ENCODE measurements at regions not wholly inside any gene's neighbourhood (a gene's known extent, or its start where the extent isn't known, plus 50 kb on each side); places are given as distances from the start of the nearest gene placed in this dataset.

DNA sequence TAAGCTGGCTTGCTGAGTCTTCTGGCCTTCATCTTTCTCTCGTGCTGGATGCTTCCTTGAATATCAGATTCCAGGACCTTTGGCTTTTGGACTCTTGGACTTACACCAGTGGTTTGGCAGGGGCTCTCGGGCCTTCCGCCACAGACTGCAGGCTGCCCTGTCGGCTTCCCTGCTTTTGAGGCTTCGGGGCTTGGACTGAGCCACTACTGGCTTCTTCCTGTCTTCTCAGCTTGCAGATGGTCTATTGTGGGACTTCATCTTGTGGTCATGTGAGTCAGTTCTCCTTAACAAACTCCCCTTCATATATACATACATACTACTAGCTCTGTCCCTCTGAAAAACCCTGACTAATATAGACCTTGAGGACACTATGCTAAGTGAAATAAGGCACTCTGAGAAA, 78.3 kb upstream of the SSBP2 start:
- Histone ChIP-seq H2AFZ (ENCODE audit: control insufficient read depth, low read length) (no peak overlapping the region), H4K20me1 (ENCODE audit: control insufficient read depth, extremely low read depth, insufficient read depth, low read length) (no peaks in the 10 kb centered on the region), H3K36me3 (ENCODE audit: control insufficient read depth in 2 of 2, extremely low read depth in 1 of 2, insufficient read depth in 2 of 2, low read length in 2 of 2) (no peaks in the 10 kb centered on the region), H3K4me1 (ENCODE audit: control insufficient read depth, extremely low read depth, insufficient read depth, low read length) (peaks cover 5% of the 10 kb centered on the region), H3K9me3 (ENCODE audit: control insufficient read depth, low read depth, low read length) (no peaks in the 10 kb centered on the region), H3K27me3 (ENCODE audit: control insufficient read depth, extremely low read depth, insufficient read depth, low read length) (no peaks in the 10 kb centered on the region), H3K9ac (ENCODE audit: control insufficient read depth, extremely low read depth, insufficient read depth, low read length) (no peak overlapping the region), H3K79me2 (ENCODE audit: control insufficient read depth, insufficient read depth, low read length) (no peaks in the 10 kb centered on the region), H3K4me2 (ENCODE audit: control insufficient read depth, extremely low read depth, insufficient read depth, low read depth, low read length) (no peak overlapping the region), H3K27ac (ENCODE audit: control insufficient read depth, insufficient read depth, low read length) (no peak overlapping the region), H3K4me3 (ENCODE audit: control insufficient read depth in 2 of 3, extremely low read depth in 1 of 3, insufficient read depth in 2 of 3, low read depth in 1 of 3, low read length in 3 of 3) (no peak overlapping the region), H3K9me1 (ENCODE audit: control insufficient read depth, extremely low read depth, insufficient read depth, low read length) (no peaks in the 10 kb centered on the region)
- dilution Hi-C loops (cut with MboI; ENCODE audit: extremely low pct_ligation_motif_present, low sequenced_read_pairs), result loop anchor here (25.0 kb wide), 1 partner anchor 317 kb away; no protein-coding TSS in a partner anchor
- DNase-seq (ENCODE audit: low read depth, low spot score) (no peak), FAIRE-seq (no peak)
- TF ChIP-seq EZH2 (IDR thresholded peaks at IDR 0.05; ENCODE audit: low read length), result no peak
- TF ChIP-seq, protein P1, sequence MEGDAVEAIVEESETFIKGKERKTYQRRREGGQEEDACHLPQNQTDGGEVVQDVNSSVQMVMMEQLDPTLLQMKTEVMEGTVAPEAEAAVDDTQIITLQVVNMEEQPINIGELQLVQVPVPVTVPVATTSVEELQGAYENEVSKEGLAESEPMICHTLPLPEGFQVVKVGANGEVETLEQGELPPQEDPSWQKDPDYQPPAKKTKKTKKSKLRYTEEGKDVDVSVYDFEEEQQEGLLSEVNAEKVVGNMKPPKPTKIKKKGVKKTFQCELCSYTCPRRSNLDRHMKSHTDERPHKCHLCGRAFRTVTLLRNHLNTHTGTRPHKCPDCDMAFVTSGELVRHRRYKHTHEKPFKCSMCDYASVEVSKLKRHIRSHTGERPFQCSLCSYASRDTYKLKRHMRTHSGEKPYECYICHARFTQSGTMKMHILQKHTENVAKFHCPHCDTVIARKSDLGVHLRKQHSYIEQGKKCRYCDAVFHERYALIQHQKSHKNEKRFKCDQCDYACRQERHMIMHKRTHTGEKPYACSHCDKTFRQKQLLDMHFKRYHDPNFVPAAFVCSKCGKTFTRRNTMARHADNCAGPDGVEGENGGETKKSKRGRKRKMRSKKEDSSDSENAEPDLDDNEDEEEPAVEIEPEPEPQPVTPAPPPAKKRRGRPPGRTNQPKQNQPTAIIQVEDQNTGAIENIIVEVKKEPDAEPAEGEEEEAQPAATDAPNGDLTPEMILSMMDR (optimal IDR thresholded peaks at IDR 0.05 in 1 of 3, IDR thresholded peaks at IDR 0.05 in 1 of 3, conservative IDR thresholded peaks at IDR 0.05 in 1 of 3; ENCODE audit: extremely low read depth in 1 of 3, insufficient read depth in 2 of 3, low read length in 3 of 3), result no peak

DNA sequence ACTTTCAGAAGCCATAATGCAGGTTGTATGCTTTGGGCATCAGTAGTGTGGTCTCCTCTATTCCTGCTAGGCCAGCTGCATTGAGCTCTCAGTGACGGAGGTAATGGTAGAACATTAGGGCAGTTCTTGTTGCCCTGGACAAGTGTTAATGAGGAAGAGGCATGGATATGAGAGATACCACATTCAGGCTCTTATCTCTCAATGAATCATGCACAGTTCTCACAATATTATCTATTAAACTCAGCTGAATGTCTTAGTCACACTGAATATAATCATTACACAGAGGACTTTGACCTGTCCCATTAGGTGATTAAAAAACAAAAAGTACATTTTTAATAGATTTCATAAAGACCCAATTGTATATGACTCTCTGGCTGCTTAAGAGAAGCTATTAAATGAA, 76.6 kb upstream of the SSBP2 start:
- no peaks in the 10 kb centered on the region for H3K27me3 ChIP-seq (ENCODE audit: control insufficient read depth, extremely low read depth, insufficient read depth, low read length)
- no peak overlapping the region for H3K27ac ChIP-seq (ENCODE audit: control insufficient read depth, insufficient read depth, low read length)
- TF ChIP-seq, protein P1 (optimal IDR thresholded peaks at IDR 0.05 in 1 of 3, IDR thresholded peaks at IDR 0.05 in 1 of 3, conservative IDR thresholded peaks at IDR 0.05 in 1 of 3; ENCODE audit: extremely low read depth in 1 of 3, insufficient read depth in 2 of 3, low read length in 3 of 3), result no peak
- no peak for TF ChIP-seq EZH2 (IDR thresholded peaks at IDR 0.05; ENCODE audit: low read length)
- peaks cover 5% of the 10 kb centered on the region for H3K4me1 ChIP-seq (ENCODE audit: control insufficient read depth, extremely low read depth, insufficient read depth, low read length)
- dilution Hi-C loops (cut with MboI; ENCODE audit: extremely low pct_ligation_motif_present, low sequenced_read_pairs), result loop anchor here (25.0 kb wide), 1 partner anchor 315 kb away; no protein-coding TSS in a partner anchor
- no peak for FAIRE-seq
- H3K9me1 ChIP-seq (ENCODE audit: control insufficient read depth, extremely low read depth, insufficient read depth, low read length), result no peaks in the 10 kb centered on the region
- no peaks in the 10 kb centered on the region for H3K36me3 ChIP-seq (ENCODE audit: control insufficient read depth in 2 of 2, extremely low read depth in 1 of 2, insufficient read depth in 2 of 2, low read length in 2 of 2)
- no peaks in the 10 kb centered on the region for H3K79me2 ChIP-seq (ENCODE audit: control insufficient read depth, insufficient read depth, low read length)
- H3K9me3 ChIP-seq (ENCODE audit: control insufficient read depth, low read depth, low read length), result no peaks in the 10 kb centered on the region
- no peak overlapping the region for H3K9ac ChIP-seq (ENCODE audit: control insufficient read depth, extremely low read depth, insufficient read depth, low read length)
- no peak overlapping the region for H2AFZ ChIP-seq (ENCODE audit: control insufficient read depth, low read length)
- DNase-seq (ENCODE audit: low read depth, low spot score), result no peak
- H4K20me1 ChIP-seq (ENCODE audit: control insufficient read depth, extremely low read depth, insufficient read depth, low read length), result no peaks in the 10 kb centered on the region
- no peak overlapping the region for H3K4me2 ChIP-seq (ENCODE audit: control insufficient read depth, extremely low read depth, insufficient read depth, low read depth, low read length)
- no peak overlapping the region for H3K4me3 ChIP-seq (ENCODE audit: control insufficient read depth in 2 of 3, extremely low read depth in 1 of 3, insufficient read depth in 2 of 3, low read depth in 1 of 3, low read length in 3 of 3)
